ENCODE measurements at regions not wholly inside any gene's neighbourhood (a gene's known extent, or its start where the extent isn't known, plus 50 kb on each side); places are given as distances from the start of the nearest gene placed in this dataset.

GRCh38 chr10:131406676-131407392 lies 95.3 kb upstream of the TCERG1L start:
- Histone ChIP-seq H3K9me3 (no peaks in the 10 kb centered on the region), H3K27ac (no peak overlapping the region), H3K36me3 (no peaks in the 10 kb centered on the region), H3K4me1 (no peaks in the 10 kb centered on the region), H3K4me3 (no peak overlapping the region), H3K27me3 (peaks cover 30% of the 10 kb centered on the region)
- TF ChIP-seq CTCF (IDR thresholded peaks at IDR 0.05): no peak
- no peak for TF ChIP-seq POLR2AphosphoS5 (IDR thresholded peaks at IDR 0.05)
- no peak for TF ChIP-seq POLR2A (IDR thresholded peaks at IDR 0.05)
- TF ChIP-seq EP300 (IDR thresholded peaks at IDR 0.05): no peak
- WGBS, 2 donors (ENCODE audit: low coverage in 1 of 2): no CpG with 5 or more reads among the region's 17 CpGs
- no peak for ATAC-seq

- no peaks in the 10 kb centered on the region for H3K36me3 ChIP-seq
- WGBS, 2 donors (ENCODE audit: low coverage in 1 of 2): 53 to 81% methylated on average over 5 of the region's 5 CpGs
- peaks cover 23% of the 10 kb centered on the region for H3K27me3 ChIP-seq
- TF ChIP-seq POLR2AphosphoS5 (IDR thresholded peaks at IDR 0.05) (no peak), POLR2A (IDR thresholded peaks at IDR 0.05) (no peak), EP300 (IDR thresholded peaks at IDR 0.05) (no peak), CTCF (IDR thresholded peaks at IDR 0.05) (no peak)
- no peaks in the 10 kb centered on the region for H3K4me1 ChIP-seq
- H3K27ac ChIP-seq: no peak overlapping the region
- H3K9me3 ChIP-seq: peaks cover 0 to 18% (median 0%) of the 10 kb centered on the region in 3 donors
- no peak for ATAC-seq
- H3K4me3 ChIP-seq: no peak overlapping the region
Observed at GRCh38 chr10:131418681-131419080, 107.2 kb upstream of the TCERG1L start.

- WGBS, 2 donors (ENCODE audit: low coverage in 1 of 2): 85 to 86% methylated on average over 3 to 17 of the region's 22 CpGs
- no peaks in the 10 kb centered on the region for H3K4me1 ChIP-seq
- TF ChIP-seq EP300 (IDR thresholded peaks at IDR 0.05): no peak
- no peak for TF ChIP-seq POLR2A (IDR thresholded peaks at IDR 0.05)
- TF ChIP-seq POLR2AphosphoS5 (IDR thresholded peaks at IDR 0.05): no peak
- TF ChIP-seq CTCF (IDR thresholded peaks at IDR 0.05): no peak
- H3K36me3 ChIP-seq: no peaks in the 10 kb centered on the region
- no peak overlapping the region for H3K27ac ChIP-seq
- peaks cover 28% of the 10 kb centered on the region for H3K27me3 ChIP-seq
- no peak for ATAC-seq
- H3K4me3 ChIP-seq: no peak overlapping the region
- peaks cover 0 to 18% (median 0%) of the 10 kb centered on the region in 3 donors for H3K9me3 ChIP-seq
Observed at GRCh38 chr10:131419797-131420196, 108.3 kb upstream of the TCERG1L start.

- Histone ChIP-seq H3K4me1 (no peaks in the 10 kb centered on the region), H3K27ac (no peak overlapping the region), H3K27me3 (peaks cover 27% of the 10 kb centered on the region), H3K4me3 (no peak overlapping the region), H3K9me3 (peaks cover 0 to 18% (median 0%) of the 10 kb centered on the region in 3 donors), H3K36me3 (no peaks in the 10 kb centered on the region)
- 100% methylated on average over 1 of the region's 1 CpG for WGBS, 2 donors (ENCODE audit: low coverage in 1 of 2)
- no peak for ATAC-seq
- TF ChIP-seq POLR2AphosphoS5 (IDR thresholded peaks at IDR 0.05): no peak
- no peak for TF ChIP-seq POLR2A (IDR thresholded peaks at IDR 0.05)
- no peak for TF ChIP-seq EP300 (IDR thresholded peaks at IDR 0.05)
Observed at GRCh38 chr10:131420867-131421266, 109.3 kb upstream of the TCERG1L start.

- TF ChIP-seq EP300 (IDR thresholded peaks at IDR 0.05) (no peak), POLR2AphosphoS5 (IDR thresholded peaks at IDR 0.05) (no peak), CTCF (IDR thresholded peaks at IDR 0.05) (no peak), POLR2A (IDR thresholded peaks at IDR 0.05) (no peak)
- no peak overlapping the region for H3K4me3 ChIP-seq
- no peak overlapping the region for H3K27ac ChIP-seq
- 83% methylated on average over 1 of the region's 5 CpGs; no CpG with 5 or more reads in 1 of the 2 donors for WGBS, 2 donors (ENCODE audit: low coverage in 1 of 2)
- H3K9me3 ChIP-seq: peaks cover 0 to 14% (median 0%) of the 10 kb centered on the region in 3 donors
- ATAC-seq: no peak
- no peaks in the 10 kb centered on the region for H3K36me3 ChIP-seq
- peaks cover 23% of the 10 kb centered on the region for H3K27me3 ChIP-seq
- no peaks in the 10 kb centered on the region for H3K4me1 ChIP-seq
Observed at GRCh38 chr10:131421381-131421780, 109.9 kb upstream of the TCERG1L start.

All from gastroesophageal sphincter (tissue), 4 donors.